GM21390 (cell line): ENCODE measurements at regions not wholly inside any gene's neighbourhood (a gene's known extent, or its start where the extent isn't known, plus 50 kb on each side); places are given as distances from the start of the nearest gene placed in this dataset.
A peak's percentile ranks its signal among the peaks of the same experiment; 100 is the strongest.

Source experiments
- ATAC-seq: cut with Tn5 transposase; IDR thresholded peaks from one replicate; pipeline ENCODE4 v1.9.1; 2021; ENCODE audit not compliant: unreplicated experiment

DNA sequence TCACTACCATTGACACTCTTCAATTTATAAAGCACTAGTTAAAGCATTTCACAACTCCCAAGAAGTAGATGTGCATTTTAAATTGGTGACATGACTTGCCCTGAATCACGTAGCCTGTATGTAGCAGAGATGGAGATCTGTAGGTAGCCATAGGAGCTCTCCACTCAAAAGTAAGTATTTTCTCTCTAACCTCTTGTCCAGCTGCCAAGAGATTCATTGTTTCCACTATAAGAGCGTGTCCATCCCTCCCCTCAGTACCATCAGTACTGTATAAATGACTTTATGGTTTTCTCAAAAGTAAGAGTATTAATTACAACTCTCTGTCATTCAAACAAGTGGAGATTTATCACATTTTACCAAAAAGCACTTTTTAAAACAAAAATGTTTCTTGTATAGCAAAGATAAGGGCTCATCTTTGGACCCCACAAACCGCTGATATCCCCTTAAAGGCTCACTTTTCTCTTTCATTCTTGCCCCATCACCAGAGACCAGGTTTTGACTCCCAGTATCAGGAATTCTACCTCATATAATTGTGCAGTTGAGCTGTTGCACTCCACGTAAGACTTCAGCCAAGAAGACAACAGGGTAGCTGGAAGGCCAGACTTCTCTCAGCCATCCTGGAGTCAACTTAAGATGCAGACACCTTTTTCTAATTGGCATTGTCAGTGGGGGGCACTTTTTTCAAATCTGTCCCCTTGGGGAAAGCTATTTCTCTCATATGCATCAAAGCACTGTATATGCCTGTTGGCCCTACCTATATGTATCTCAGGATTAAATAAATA lies 78.0 kb upstream of the GALNT5 start:
- ATAC-seq: no peak

DNA sequence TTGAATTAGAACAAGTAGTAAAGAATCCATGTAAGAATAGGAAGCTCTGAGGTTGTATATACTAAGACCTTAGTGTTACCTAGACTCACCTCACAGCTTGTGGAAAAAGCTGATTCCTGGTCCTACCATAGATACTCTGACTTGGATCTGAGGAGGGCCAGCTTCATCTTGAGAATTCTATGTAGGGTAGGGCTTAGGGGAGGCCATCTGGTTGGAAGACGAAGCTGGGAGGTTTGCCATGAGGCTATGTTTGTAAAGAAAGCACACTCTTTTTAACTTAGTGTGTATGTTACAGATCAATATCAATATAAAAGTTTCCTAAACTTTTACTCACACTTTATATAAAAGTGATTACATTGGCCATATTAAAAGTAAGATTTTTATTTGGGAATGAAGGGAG lies 77.1 kb upstream of the GALNT5 start:
- ATAC-seq: no peak

DNA sequence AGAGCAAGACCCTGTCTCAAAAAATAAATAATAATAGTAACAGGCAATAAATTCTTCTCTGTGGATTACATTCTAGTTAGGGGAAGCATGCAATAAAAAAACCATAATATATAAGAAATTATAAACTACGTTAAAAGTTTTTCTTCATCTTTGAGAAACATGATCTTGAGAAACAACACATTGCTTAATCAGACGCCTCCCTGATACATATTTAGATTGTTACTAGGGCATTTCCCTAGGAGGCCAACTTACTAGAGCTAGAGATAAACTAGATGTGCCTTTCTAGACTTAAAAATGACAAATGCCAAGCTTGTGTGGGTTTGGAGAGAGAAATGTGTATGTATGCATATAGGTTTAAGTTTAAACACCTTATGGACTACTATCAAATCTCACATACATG lies 76.3 kb upstream of the GALNT5 start:
- ATAC-seq: no peak

DNA sequence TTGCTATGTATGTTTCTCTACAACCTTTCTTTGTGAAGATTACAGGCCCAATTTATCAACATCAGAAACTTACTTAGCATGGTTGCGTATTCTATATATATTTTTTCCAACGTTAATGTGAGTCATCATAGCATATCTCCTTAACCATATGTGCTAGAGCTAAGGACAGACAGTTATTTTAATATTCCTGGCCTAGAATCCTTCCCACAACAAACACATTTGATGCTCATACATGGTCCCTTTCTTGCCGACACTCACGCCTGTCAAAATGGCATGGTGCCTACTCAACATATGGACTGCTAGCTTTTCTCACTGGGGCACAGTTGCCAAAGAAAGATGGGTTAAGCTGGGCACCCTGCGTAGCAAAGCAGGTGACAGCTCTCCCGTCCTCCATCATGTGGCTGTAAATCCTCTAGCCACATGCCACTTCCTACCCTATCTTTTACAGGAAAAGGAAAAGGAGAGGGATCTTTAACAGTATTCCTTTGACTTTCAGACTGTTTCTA lies 75.2 kb upstream of the GALNT5 start:
- no peak for ATAC-seq

DNA sequence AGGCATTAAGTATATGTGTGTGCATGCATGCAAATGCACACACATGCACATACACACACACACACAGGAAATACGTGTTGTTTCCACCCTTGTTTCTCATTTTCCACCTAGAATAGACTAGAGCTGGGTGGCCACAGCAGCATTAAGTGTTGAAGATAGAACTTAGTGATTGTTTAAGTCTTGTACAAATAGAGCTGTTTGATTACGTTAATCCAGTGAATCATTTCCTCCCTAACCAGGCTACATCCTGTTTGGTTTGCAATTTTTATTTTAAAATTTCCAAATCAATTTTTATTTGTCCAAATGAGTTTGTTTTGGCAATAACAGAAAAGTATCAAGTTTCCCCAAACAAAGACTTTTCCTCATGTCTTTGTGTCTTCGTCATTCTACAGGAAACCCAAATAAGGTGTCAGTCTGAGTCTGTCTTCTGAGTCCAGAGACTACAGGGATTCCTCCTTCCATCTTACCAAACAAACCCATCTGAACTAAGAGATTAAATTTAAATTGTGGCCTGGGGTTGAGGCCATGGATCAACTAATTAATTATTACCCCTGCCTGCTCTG lies 74.6 kb upstream of the GALNT5 start:
- ATAC-seq: no peak

DNA sequence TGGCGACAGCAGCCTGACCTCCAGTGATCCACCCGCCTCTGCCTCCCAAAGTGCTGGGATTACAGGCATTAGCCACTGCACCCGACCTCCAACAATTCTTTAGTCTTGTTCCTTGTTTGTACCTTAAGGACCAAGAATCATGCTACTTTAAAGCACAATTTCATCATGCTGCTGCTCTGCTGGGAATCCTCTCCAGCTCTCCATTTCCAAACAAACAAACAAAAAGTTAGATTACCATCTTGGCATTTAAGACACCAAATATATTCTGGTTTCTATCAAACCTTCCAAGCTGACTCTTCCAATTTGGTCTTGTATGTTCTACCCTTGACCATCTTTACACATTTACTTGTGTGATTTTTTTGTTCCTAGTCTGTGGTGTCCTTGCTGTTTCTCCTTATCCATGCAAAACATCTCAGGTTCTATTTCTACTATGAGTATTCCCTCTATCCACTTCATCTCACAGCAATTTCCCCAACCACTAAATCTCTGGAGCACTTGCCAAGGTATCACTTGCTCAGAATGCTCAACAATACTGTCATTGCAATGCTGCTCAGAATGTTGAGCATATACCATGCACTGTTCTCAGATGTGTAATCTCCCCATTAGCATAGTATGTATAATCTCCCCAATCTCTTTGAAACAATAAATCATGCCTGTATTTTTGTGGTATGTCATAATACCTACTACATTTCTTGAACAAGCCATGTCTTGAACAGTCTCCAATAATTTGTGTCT lies 73.2 kb upstream of the GALNT5 start:
- ATAC-seq: no peak

DNA sequence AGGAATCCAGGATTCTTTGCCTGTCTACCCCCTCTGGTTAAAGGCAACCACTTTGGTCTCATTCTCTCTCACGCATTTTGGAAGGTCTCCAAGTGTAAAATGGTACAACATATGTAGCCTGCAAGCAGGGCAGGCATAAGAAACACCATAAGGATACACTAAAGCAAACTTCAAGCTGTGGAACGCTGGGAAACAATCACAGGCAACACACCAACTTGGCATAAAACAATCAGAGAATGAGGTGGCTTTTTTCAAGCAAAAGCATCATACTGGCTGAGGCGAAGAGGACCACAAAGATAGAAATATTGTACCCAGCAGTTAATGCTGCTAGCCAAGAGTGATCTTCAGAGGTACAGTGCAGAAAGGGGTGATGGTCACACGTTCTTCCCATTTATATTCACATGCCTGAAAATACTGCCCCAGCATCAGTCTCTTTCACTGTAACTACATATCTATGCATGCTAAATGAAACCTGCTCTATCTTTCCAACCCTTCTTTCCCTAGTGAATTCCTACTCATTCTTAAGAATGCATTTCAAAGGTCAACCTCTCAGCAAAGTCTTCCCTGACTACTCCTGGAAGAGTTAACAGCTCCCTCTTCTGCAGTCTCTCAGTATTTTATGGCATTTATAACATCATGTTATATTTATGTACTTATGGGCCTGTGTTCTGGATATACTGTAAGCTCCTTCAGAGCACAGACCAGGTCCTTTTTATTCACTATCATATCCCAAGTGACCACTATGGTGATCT lies 71.9 kb upstream of the GALNT5 start:
- ATAC-seq: no peak

DNA sequence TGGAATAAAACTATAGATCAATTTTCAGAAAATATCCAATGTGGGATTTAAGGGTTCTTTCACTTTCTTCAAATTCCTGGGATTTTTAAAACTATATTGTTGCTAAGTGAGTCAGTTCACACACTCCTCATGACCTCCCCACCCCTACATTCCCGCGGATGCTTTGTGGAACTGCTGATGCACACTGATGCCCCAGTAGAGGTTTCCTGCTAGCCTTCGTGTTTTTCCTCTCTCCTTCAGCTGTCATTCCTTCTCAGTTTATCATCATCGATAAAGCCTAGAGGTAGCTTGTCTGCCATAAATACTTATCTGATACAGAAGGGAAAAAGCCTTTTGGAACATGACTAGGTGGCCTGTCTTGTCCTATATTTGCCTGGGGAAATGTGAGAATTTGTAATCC lies 67.4 kb upstream of the GALNT5 start:
- no peak for ATAC-seq

DNA sequence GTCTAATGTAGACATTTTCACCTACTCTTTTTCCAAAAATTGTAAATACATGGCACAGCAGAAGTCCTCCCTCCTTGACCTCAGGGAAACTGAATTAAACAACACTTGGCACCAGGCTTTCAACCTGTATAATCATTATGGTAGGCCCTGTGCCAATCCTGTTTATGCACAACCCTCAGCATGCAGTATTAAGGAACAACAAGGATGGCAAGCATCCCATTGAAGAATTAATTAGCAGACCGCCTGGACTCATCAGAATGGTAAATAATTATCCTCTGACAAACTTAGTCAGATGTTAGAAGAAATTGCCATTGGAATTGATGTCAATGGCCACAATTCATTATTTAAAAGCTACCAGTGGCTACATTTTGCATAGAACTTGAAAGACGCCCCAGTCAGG lies 66.3 kb upstream of the GALNT5 start:
- ATAC-seq: no peak

DNA sequence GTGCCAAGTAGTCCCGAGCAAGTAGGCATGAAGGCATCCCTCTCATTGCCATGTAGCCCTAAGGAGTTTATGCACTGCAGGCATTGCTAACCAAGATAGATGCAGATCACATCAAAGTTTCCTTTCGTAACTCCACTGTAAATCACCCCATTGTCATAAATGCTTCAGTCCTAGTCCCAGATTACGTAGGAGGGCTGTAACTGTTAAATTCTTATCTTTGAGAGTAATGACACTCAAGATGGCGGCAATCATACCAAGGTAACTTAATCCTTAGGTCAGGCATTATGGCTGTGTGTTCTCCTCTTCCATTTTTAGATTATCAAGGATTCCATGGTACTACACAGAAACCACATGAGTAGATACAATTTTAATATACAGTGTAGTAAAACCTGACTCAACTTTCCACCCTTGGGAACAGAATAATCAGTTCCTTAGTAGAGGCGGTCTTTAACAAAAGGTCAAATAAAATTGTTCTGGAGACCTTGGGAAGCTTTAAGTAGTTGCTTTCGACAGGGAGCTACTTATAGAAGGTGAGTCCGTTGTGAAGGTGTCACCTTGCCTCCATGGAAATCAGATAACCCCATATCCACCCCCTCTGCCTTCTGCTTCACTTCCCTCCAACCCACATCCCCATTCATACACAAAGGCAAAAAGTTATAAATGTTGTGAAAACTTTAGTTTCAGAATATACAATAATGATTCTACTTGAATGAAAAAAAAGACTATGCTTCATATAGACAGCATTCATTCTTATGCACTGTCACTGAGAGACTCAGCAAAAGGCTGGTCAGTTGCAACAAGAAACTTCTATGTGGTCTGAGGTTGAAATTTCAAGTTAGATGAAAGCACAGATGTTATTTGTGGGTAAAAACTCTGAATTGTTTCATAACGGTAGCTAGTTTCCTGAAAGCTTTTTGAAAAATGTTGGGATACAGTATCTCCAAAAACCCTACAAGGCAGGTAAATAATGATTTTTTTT lies 64.8 kb upstream of the GALNT5 start:
- peak; percentile 93 for ATAC-seq

DNA sequence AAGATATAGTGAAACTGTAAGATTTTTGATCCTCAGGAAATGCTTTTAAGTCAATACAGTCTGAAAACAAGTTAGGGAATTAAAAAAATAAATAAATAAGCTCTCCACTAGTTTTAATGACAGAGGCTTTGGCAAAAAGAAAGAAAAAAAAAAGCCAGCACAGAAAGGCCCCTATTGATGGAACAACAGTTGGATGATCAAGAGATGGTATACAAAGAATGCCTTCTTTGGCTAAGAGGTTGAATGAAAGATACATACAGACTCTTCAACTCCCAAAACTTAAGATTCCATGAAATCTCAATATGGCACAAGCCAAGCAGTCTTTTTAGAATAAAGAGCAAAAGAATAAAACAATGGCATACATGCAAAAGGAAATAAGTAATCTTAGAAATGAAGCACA lies 64.0 kb upstream of the GALNT5 start:
- no peak for ATAC-seq

DNA sequence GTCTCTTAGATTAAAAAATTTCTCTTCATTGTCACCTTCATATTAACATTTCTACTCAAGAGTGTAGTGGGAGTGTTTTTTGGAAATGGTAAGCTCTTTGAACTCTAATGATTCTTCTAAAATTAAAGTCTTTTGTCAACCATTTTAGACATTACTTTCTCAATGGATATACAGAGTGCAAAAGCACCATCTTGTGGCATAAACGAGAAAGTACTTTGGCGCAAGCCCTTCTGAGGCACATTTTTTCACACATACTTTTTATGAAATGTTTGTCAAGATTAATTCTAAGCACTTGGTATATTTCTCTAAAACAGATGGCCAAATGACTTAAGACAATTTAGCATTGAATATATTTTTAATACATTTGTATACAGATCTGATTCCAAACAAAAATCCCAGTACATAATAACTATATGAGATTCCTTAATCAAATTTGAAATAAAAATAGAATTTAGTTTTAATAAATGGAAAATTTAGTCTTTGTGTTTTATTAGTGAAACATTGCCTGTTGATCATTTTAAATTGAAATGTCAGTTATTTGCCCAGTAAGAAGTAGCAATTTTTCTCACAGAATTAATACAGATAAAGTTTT lies 63.3 kb upstream of the GALNT5 start:
- ATAC-seq: peak; percentile 48

DNA sequence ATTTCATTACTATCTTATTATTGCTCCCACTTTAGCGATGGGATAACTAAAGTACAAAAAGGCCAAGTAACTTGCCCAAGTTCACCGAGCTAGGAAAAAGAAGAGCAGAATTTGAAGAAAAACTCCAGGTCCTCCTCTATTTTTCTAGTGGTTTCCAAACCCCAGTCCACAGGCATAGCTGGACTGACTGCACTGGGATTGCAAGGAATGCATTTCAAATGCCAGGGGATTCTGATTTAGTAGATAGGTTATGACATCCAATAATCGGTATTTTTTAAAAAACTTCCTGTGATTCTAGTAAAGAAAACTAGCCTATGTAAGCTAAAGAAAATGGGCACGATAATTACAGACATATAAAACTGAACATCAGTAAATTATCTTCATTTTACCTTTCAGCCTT lies 62.7 kb upstream of the GALNT5 start:
- no peak for ATAC-seq

DNA sequence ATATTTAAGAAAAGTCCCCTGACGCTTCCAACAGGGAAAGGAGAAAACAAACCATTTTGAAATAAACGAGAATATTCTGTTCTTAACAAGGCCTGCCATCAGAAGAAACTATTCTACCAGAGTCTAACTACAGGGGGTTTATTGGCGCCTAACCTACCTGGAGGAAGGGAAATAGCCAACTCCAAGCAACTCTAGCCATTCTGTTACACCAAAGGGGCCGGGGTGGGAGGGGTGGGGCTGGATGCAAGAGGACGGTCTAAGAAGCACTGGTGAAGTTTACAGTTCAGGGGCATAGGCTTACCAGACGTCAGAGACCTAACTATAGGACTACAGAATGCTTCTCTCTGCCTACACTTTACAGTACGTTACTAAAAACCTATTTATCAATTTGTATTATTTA lies 60.5 kb upstream of the GALNT5 start:
- ATAC-seq: no peak

DNA sequence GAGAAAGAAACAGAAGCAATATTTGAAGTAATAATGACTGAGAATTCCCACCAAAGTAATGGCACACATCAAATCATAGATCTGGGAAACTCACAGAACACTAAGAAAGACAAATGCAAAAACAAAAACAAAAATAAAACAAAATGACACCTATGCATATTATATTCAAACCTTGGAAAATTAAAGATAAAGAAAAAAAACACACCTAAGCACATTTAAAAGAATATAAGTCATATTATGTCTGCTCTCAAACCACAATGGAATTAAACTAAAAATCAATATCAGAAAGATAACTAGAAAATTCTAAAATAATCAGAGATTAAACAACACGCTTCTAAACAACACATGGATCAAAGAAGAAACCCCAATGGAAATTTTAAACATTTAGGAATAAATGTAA lies 59.7 kb upstream of the GALNT5 start:
- ATAC-seq: no peak

DNA sequence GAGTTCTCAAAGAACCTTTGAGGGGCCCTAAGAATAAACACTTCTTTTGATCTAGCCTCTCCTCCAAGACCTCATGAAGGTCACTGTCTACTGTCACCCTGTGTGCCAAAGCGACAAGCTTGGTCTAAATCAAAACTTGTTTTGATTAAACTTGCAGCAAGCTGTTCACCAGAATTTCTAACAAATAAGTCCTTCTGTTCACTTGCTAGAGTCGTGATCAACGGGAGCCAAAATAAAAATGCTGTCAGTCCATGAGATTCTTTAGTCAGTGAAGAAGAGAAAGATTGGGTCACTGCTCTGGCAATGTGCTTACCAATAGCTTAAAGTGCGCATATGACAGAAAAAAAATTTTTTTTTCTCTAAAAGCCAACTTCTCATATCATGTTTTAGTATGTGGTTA lies 53.9 kb upstream of the GALNT5 start:
- ATAC-seq: no peak

DNA sequence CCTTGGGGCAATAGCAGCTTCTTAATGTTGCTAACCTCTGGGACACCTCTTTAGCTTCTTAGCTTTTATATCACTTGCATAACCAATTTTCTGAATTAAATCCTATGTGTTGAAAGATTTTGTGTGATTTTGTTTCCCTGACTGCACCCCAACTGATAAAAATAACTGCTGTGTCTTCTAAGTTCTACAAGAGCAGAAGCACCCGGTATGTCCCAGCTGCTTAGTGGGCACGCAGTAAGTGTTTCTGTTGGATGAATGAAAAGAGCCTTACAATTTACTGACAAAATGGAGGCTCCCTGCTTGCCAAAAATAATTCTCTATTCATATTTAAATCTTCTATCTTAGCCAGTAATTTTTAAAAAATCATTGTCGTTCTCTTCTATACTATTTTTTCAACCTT lies 53.1 kb upstream of the GALNT5 start:
- ATAC-seq: no peak

DNA sequence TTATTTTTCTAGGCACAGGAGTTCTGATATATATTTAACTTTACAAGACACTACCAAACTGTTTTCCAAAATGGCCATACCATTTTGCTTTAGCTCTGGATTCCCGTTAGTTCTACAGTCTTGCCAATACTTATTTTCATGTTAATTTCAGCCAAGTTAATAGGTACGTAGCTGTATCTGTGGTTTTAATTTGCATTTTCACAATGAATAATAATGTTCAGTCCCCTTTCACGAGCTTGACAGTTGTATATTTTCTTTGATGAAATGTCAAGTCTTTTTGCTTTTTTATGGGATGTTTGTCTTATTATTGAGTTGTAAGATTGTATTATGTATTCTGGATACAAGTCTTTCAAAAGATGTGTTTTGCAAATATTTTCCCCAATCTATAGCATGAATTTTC lies 50.6 kb upstream of the GALNT5 start:
- ATAC-seq: no peak
